Panc1 (cell line): ENCODE measurements at regions not wholly inside any gene's neighbourhood (a gene's known extent, or its start where the extent isn't known, plus 50 kb on each side); places are given as distances from the start of the nearest gene placed in this dataset.

Experiments
- CTCF ChIP-seq: fragments of 450-650 bp; IDR thresholded peaks from 2 replicates; pipeline ENCODE4 v1.5.1; 2017; ENCODE audit warnings: mild to moderate bottlenecking
- POLR2AphosphoS5 ChIP-seq: IDR thresholded peaks from 2 replicates; pipeline ENCODE4 v1.6.1; 2012; ENCODE audit warnings: mild to moderate bottlenecking, low read depth, low read length, moderate library complexity
- REST ChIP-seq, 2 experiments: IDR thresholded peaks; 2 replicates each; pipeline ENCODE4 v1.6.1; 2011 to 2012; ENCODE audit warnings: low read depth in 2 of 2, control low read depth in 1 of 2, low read length in 1 of 2, mild to moderate bottlenecking in 1 of 2, moderate library complexity in 1 of 2; ENCODE audit not compliant: insufficient read depth in 1 of 2
- SIN3A ChIP-seq: IDR thresholded peaks from 2 replicates; pipeline ENCODE4 v1.6.1; 2012; ENCODE audit warnings: low read depth, mild to moderate bottlenecking, low read length, moderate library complexity, borderline replicate concordance; ENCODE audit not compliant: insufficient read depth
- TCF7L2 ChIP-seq: IDR thresholded peaks from 2 replicates; pipeline ENCODE4 v1.6.1; 2011; ENCODE audit warnings: mild to moderate bottlenecking, low read depth, low read length, inconsistent platforms

DNA sequence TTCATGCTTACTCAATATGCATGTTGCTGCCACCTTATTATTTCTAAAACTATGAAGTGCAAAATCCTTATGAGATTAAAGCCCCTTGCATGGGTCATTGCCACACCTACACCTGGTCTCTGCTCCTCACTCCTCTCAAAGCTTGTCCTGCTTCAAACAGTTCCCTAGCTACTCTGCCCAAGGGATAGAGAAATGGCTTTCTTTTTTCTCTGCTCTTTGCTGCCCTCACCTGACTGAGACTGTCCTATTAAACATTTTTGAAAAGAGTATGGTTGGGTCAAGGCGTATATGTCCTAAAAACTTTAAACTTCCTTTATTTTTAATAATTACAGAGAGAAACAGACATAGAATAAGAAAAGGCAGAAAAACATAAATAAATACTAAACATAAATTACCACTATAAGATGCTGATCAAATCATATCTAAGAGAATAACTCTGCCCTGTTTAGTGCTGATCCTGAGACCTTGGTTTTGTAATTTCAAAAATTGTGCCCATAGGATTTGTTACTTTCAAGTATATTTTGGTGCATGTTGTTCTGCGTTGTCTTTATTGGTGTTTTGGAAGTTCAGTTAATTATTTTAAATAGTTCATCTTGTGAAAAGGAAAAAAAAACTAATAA is 704.9 kb upstream of the PABPC4L start:
- TF ChIP-seq REST (IDR thresholded peaks at IDR 0.05; ENCODE audit: insufficient read depth in 1 of 2, low read depth in 2 of 2, low read length in 1 of 2) = no peak
- peak; percentile 42 for TF ChIP-seq CTCF
- no peak for TF ChIP-seq POLR2AphosphoS5
- no peak for TF ChIP-seq SIN3A
- no peak for TF ChIP-seq TCF7L2
